Activated CD8-positive, alpha-beta memory T cell treated with anti-CD3 and anti-CD28 coated beads for 4 hours (primary cell): ENCODE measurements at regions not wholly inside any gene's neighbourhood (a gene's known extent, or its start where the extent isn't known, plus 50 kb on each side); places are given as distances from the start of the nearest gene placed in this dataset.

Source experiments
- DNase-seq, 2 donors: peaks; one replicate each; pipeline ENCODE4 v3.0.0-alpha.2; 2020; ENCODE audit warnings: low read depth in 2 of 2

DNA sequence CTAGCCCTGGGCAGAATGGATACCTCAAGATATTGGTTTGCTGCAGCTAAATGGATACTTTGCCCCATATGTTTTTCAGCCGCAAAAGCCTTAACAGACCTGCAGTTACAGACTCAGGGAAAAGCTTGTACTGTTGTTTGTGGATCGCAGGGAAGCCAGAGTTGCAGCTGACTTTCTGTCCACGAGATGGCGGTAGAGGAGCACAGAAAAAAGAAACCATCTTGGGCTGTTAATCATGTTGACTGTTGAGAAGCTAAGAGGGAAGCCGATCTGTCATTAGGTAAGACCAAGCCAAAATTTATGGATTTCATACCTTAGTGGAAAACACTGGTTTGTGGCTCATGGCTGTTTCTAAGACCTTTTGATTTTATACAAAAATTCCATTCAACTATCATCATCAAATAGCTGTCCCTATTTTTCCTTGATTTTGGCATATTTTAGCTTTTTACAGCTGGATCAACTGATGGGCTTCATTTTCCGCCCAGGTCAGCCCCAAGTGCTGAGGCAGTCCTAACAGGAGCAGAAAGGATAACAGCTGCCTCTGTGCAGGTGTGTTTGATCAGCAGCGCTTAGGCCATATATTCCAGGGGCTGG, 205.7 kb upstream of the ZPLD1 start:
- DNase-seq = peak; percentile 52 to 54

DNA sequence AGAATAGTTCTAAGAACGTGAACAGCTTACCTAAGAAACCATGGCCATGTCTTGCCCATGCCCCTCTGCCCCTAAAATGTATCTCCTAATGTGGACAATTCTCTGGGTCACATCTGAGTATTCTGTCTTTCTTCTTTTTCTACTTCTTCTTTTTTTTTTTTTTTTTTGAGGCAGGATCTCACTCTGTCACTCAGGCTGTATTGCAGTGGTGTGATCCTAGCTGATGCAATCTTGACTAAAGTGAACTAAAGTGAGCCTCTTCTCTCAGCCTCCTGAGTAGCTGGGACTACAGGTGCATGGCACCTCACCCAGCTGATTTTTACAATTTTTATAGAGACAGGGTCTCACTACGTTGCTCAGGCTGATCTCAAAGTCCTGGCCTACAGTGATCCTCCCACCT, 204.8 kb upstream of the ZPLD1 start:
- no peak for DNase-seq

DNA sequence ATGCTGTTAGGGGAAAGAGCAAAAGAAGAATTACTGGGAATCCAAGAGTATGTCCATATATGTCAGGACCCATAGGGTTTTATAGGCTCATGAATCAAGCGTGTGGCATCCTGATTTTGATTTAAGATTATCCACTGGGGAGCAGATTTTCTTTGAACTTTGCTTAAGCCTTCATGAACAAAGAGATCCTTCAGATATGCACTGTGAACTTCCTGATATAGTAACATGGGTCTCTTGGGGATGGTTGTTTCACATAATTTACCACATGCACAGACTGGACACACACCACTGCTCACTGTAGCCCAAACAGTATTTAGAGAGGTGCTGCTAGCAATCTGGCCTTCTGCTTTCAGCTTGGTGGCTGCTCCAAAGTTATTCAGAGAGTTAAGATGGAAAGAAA, 200.9 kb upstream of the ZPLD1 start:
- DNase-seq = no peak

DNA sequence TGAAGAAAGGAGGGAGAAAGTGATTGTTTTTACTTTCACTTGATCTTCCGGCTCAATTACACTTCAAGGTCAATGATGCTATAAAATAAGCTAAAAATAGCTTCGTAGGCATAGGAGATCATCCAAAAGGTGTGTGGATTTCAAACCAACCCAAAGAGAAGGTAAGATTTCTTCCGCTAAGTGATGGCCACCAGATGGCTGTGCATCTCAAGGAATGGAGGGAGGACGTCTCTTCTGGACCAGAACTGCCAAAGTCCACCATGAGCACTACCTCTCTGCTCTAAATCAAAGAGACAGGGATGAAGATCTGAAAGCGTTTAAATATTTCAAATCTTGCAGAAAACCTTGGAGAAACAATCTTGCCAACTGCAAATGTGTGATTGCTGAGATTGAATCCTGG, 199.1 kb upstream of the ZPLD1 start:
- DNase-seq = peak in 1 of 2 donors; percentile 2

DNA sequence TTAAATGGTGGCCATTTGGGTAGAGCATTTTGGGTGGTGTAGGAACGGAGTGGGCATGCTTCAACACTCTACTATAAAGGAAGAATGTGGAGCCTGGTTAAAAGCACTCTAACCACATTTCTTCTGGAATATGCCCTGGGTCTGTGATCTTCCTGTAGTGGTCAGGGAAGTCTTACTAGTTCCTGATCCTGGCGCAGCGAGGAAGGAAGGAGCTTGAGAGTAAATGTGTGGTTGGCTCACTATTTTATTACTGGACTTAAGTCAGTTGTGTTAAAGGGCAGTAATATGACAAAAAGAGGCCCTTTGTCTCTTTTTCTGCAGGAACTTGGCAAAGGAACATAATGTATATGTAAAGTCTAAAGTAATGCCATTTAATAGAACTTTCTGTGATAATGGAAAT, 197.6 kb upstream of the ZPLD1 start:
- no peak for DNase-seq

DNA sequence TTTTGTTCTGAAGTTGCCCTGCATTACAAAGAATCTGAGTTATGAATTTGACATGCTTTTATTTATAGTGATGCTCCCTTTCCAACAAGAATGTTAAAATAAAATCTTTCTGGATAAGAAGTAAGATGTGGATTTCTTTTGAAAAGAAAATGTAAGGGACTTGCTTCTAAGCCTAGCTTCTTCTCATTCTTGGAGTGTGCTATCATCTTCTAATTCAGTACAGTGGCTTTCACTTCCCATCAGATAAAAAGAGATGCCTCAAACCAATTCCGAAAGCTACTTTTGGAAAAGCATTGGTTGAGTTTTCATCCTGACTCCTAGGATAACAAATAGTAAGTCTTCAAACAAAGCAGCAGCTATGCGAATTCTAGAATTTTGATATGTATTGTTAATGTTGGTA, 197.0 kb upstream of the ZPLD1 start:
- DNase-seq = no peak

DNA sequence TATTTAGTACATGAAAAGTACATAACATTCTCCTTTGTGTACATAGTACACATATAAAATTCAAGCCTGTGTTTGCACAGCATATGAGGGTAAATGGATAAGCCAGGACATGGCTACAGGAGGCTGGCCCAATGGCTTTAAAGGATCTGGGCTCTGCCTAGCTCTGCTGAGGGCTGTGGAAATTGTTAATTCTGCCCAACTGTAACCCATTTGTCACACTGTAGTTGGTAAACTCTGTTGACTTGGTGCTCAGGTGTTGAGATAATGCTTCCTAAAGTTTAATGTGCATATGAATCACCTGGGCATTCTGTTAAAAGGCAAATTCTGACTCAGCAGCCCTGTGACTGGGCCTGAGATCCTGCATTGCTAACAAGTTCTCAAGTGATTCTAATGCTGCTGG, 196.5 kb upstream of the ZPLD1 start:
- DNase-seq = no peak

DNA sequence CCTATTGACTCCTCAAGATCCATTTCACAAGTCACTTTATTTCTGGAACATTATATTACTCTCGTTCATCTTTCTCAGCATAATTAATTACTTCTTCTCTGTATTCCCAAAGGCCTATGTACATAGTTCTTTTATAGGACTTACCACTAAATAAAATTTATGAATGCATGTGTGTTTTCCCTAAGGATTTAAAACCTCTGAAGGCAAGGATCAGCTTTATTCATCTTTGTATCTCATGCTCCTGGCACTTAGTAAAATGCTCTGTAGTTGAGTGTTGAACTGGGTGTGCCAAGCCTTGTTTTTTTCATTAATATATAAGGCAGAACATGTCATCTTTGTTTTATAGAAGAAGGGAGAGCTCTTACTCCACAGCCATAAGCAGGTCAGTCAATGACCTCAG, 194.1 kb upstream of the ZPLD1 start:
- no peak for DNase-seq

DNA sequence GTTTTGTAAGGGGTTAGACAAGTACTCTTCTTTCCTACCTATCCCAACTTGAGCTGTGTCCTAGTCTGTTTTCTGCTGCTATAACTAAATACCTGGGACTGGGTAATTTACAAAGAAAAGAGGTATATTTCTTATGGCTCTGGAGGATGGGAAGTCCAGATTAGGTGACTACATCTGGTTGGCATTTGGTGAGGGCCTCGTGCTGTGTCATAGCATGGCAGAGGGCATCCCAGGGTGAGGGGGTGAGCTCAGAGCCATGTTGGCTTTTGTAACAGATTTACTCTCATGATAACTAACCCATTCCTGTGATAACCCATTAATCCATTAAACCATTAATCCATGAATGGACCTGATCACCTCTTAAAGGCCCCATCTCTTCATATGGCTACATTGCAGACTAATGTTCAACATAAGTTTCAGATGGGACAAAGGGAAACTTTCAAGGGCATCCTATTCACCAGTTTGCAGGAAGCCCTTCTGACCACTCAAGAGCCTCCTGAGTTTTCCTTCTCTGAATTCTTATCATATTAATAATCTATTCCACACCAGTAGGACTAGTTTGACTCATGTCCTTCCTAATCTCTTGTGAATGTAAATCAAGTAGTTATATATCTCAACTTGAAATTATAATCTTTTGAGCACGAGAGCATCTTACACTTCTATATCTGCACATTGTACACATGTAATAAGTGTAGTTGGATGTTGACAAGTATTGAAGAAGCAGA, 185.7 kb upstream of the ZPLD1 start:
- DNase-seq = no peak

DNA sequence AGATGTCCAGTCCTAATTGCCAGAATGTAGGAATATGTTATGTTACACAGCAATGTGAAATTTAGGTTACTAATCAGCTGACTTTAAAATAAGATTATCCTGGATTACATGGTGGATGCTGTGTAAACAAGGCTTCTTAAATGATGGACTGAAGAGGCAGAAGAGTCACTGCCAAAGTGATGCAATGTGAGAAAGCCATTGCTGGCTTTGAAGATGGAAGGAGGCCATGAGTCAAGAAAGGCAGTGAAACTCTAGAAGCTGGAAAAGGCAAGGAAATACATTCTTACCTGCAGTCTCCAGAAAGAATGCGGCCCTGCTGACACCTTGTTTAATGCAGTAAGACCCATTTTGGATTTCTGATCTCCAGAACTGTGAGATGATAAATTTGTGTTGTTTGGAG, 179.1 kb upstream of the ZPLD1 start:
- DNase-seq = no peak

DNA sequence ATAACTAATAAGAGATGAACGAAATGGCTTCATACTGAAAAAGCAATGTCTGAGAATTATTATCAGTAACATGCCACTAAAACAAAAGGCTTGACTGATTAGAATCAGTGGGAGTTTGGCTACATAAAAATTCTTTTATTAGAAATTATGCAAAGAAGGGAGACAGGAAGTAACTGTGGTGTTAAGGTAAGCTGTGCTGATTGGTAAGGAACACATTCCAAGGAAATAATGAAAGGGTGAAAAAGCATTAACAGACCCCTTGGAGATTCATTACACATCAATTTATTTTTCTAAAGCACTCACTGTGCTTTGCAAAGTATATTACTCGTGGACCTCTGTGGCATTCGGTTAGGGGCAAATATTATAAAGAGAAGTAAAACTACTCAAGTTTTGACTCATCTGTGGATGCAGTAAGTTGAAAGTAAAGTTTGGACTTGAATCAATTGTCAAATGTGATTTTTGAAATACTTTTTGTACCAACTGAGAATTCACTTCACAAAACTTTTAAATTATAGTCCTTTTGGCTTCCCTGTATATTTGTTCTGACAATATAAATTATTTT, 176.1 kb upstream of the ZPLD1 start:
- DNase-seq = no peak

DNA sequence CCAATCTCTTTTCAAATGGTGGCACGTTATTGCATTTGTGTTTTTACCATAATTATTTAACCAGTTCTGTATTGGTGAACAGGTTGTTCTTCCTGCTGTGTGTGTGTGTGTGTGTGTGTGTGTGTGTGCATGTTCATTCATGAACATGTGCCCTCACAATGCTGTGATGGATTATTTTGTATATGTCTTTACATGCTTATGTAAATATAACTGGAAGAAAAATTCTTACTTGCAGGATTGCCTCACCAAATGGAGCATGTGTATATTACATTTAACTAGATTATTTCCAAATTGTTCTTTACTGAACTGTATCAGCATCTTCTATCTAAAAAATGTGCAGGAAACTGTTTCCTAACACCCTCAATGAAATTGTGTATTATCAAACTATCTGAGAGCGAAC, 175.2 kb upstream of the ZPLD1 start:
- DNase-seq = no peak

DNA sequence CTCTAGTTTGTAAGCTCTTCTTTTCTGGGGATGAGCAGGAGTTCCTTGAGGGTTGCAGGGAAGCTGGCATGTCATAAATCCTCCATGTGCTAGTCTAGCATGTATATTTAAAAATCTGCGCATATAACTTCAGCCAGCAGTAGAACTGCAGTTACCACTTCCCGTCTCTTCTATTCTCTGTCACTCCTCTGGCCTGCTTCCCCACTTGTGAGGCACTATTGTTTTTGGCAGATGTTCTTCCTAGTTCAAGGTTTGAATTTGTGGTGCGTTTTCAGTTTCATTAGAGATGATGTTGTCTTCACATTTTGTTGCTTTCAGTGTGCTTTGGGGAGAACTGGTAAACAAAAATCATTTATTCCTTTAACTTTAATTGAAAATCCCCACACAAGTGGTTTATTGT, 169.1 kb upstream of the ZPLD1 start:
- DNase-seq = no peak

DNA sequence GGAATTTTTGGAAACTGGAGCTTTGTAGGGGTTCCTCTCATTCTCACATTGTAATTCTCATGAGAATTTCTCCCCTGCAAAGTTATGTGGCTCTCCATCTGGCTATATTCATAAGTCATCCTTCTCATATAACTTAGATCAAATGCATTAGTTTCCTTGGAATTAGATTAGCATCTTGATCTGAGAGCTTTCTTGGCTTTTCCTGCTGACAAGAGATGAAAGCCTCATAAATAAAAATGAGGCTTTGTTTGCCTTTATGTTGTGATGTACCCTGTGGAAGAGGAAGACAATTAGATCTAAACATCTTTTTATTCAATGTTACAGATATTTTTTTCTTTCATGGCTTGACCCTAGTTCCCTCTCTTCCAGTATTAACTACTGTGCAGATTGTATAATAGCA, 165.4 kb upstream of the ZPLD1 start:
- DNase-seq = no peak

DNA sequence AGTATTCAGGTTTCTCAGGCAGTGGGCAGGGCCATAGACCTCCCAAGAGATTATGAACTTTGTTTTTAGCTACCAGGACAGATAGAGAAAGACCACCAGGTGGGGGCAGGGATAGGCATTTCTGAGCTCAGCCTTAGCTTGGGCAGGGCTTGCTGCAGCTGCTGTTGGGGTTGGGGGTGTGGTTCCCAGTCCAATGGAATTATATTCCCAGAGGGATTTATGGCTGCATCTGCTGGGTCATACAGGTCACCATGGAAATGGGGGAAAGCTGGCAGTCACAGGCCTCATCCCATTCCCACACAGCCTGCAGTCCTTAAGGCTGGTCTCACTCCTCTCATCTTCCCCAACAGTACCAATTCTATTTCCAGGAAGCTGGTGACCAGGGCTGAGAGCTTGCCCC, 144.6 kb upstream of the ZPLD1 start:
- no peak for DNase-seq

DNA sequence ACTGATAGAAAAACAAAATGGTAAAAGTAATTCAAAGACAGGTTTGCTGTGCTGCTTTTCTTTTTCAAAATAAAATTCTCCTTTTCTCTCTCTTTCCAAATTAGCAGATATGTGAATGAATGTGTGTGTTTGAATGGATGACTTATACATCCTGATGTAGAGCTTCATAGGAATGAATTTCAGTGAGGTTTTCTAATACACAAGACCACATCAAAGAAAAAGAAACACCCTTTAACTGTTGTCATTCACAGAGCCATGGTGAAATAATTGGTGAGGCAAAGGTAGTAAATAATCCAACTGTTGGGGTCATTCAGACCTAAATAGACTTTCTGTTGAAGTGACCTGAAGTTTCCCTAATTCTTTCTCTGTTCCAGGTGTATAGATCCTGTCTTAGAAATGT, 139.1 kb upstream of the ZPLD1 start:
- DNase-seq = no peak

DNA sequence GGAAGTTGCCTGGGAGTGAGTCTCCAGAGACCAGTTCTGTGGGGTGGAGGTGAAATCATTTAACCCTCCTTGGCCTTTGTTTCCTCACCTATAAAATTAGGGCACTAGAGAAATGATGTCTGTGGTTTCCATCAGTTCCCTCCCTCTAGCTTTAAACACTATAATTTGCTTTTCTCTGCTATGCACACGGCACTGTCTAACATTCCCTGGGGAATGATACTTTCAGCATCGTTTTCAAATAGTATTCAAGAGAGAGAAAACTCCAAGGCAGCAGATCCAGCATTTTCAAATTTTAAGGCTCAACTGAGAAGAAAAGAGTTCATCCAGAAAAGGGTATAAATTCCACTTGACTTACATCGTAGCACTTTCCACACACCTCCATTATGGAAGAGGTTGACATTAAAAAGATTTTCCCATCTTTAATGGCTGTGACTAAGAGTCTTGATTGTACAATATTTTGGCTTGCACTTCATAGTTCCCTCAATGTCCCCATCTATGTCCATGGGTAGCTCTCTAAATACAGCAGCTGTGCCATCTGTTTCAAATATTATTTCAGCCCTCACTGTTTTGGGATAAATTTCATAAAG, 137.7 kb upstream of the ZPLD1 start:
- no peak for DNase-seq

DNA sequence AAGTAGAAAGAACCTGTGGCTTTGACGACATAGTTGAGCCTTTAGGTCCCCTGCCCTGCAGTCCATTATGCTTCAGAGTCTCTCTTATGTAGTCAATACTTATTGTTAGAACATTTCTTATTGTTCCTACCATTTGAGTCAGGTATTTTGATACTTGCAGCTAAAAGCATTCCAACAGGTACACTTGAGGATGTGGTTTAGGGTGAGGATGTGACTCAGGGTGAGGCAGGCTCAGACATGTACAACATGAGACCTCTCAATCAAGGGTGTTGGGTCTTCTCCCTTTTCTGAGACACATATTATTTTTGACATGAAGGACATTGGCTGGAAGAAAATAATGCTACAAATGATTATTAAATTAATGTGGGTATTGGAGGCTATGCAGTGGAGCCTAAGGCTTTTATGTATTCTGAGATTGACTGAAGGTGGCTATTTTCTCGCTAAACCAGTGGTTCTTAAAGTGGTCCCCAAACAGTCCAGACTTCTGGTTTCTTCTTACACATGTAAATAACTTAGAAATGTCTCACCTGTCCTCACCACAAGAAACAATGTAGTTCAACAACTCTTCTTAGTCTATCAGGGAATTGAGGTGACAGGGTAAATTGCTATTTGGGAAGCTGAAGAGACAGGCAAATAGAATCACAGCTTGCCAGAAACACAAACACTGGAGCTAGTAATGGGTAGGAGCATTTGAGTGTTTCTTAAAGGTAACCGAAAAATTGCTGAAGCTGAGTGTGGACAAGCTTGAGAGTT, 135.5 kb upstream of the ZPLD1 start:
- no peak for DNase-seq

DNA sequence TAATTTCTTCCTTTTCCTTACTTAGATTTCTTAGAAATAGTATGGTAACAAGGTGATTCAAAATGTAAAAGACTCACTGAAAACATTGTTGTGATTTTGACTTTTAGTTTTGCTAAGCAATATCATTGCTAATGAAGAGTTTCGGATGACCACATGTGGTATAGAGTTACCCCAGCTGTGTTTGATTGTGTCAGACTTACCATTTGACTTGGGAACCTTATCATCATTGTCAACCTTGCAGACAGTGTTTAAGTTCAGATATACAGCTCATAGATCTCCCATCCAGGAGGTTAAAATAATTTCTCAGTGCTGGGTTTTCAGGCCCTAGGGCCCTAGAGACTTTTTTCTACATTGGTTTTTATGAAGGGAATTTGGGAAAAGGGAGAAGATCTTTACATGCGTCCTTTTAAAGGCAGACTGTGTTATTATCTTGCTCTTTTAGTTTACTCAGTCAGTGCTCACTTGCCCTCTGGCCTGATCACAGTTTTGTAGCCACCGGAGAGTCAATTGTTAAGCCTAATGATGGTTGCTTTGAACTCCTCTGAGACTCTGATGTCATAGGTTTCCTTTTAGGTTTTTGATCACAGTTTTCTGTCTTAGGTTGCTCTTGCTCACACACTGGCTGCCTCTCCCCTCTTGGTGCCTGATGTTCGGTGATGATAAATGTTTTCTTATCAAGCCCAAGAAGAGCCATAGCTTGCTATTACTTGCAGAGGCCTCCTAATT, 133.5 kb upstream of the ZPLD1 start:
- no peak for DNase-seq

DNA sequence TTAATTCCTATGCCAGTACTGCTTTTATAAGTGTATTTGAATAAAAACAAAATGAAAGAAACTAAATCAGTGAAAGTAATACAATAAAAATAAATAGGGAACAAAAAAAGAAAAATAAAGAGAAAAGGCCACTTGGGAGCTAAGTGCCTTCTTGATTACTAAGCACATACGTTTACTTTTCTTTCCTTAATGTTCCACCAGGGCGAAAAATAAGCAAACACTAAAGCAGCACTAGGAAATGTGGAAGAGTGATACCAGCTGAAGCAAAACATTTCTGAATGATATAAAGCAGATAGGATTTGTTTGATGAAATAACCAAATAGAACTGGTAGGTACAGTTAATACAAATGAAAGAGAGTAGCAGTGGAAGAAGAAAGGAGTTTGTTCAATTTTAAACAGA, 132.8 kb upstream of the ZPLD1 start:
- DNase-seq = no peak

DNA sequence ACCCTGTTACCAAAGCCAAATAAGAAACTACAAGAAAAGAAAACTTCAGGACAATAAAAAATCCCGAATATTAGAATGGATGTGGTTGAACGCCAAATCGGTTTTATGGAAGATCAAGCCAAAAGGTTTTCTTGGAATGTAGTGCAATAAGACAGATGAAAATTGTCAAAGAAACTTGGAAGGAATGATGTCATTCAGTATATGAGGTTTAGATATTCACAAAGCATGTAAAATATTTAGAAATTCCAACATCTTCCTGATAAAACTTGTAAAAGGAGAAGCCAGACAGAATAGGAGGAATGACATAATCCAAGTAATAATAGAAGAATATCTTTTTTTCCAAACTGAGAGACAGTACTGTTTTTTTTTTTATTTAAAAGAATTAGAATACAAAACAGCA, 130.3 kb upstream of the ZPLD1 start:
- DNase-seq = no peak

DNA sequence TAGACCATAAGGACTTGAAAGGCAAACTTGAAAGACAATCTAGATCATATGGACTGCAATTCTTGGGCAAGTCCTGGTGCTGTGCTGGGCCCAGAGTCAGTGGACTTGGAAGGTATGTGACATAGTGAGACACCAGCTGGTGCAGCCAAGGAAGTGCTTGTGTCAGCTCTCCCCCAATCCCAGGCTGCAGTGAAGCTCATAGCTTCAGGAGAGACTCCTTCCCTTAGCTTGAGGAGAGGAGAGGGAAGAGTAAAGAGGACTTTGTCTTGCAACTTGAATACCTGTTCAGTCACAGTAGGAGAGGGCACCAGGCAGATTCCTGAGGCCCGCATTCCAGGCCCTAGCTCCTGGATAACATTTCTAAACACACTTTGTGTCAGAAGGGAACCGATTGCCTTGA, 127.4 kb upstream of the ZPLD1 start:
- DNase-seq = no peak
